ENCODE measurements at regions not wholly inside any gene's neighbourhood (a gene's known extent, or its start where the extent isn't known, plus 50 kb on each side); places are given as distances from the start of the nearest gene placed in this dataset.

GRCh38 chr11:32311346-32312065, 123.8 kb downstream of the WT1 start:
- no peak overlapping the region for H3K4me3 ChIP-seq (ENCODE audit: low read length)
- no peak for TF ChIP-seq ZNF274 (IDR thresholded peaks at IDR 0.05; ENCODE audit: low read depth, low read length)

- TF ChIP-seq ZNF274 (IDR thresholded peaks at IDR 0.05; ENCODE audit: low read depth, low read length): no peak
- no peak overlapping the region for H3K4me3 ChIP-seq (ENCODE audit: low read length)
Observed at GRCh38 chr11:32312206-32312817, 123.0 kb downstream of the WT1 start.

GRCh38 chr11:32312865-32313403, 122.4 kb downstream of the WT1 start:
- H3K4me3 ChIP-seq (ENCODE audit: low read length): no peak overlapping the region
- no peak for TF ChIP-seq ZNF274 (IDR thresholded peaks at IDR 0.05; ENCODE audit: low read depth, low read length)

GRCh38 chr11:32313477-32313876, 121.9 kb downstream of the WT1 start:
- no peak for TF ChIP-seq ZNF274 (IDR thresholded peaks at IDR 0.05; ENCODE audit: low read depth, low read length)
- H3K4me3 ChIP-seq (ENCODE audit: low read length): no peak overlapping the region

- no peak for TF ChIP-seq ZNF274 (IDR thresholded peaks at IDR 0.05; ENCODE audit: low read depth, low read length)
- H3K4me3 ChIP-seq (ENCODE audit: low read length): no peak overlapping the region
Observed at GRCh38 chr11:32315121-32315520, 120.2 kb downstream of the WT1 start.

GRCh38 chr11:32316232-32316631, 119.1 kb downstream of the WT1 start:
- TF ChIP-seq ZNF274 (IDR thresholded peaks at IDR 0.05; ENCODE audit: low read depth, low read length): no peak
- H3K4me3 ChIP-seq (ENCODE audit: low read length): no peak overlapping the region

GRCh38 chr11:32316858-32317642, 118.3 kb downstream of the WT1 start:
- H3K4me3 ChIP-seq (ENCODE audit: low read length): no peak overlapping the region

GRCh38 chr11:32317643-32318042, 117.7 kb downstream of the WT1 start:
- no peak overlapping the region for H3K4me3 ChIP-seq (ENCODE audit: low read length)
- no peak for TF ChIP-seq ZNF274 (IDR thresholded peaks at IDR 0.05; ENCODE audit: low read depth, low read length)

More at GRCh38 chr11:32316858-32317642, 118.3 kb downstream of the WT1 start:
- TF ChIP-seq ZNF274 (IDR thresholded peaks at IDR 0.05; ENCODE audit: low read depth, low read length): no peak

GRCh38 chr11:32318071-32319055, 117.0 kb downstream of the WT1 start:
- TF ChIP-seq ZNF274 (IDR thresholded peaks at IDR 0.05; ENCODE audit: low read depth, low read length): no peak
- no peak overlapping the region for H3K4me3 ChIP-seq (ENCODE audit: low read length)

- TF ChIP-seq ZNF274 (IDR thresholded peaks at IDR 0.05; ENCODE audit: low read depth, low read length): no peak
- H3K4me3 ChIP-seq (ENCODE audit: low read length): no peak overlapping the region
Observed at GRCh38 chr11:32323814-32324130, 111.6 kb downstream of the WT1 start.

- no peak overlapping the region for H3K4me3 ChIP-seq (ENCODE audit: low read length)
- TF ChIP-seq ZNF274 (IDR thresholded peaks at IDR 0.05; ENCODE audit: low read depth, low read length): no peak
Observed at GRCh38 chr11:32325187-32325586, 110.2 kb downstream of the WT1 start.

GRCh38 chr11:32325725-32326124, 109.6 kb downstream of the WT1 start:
- TF ChIP-seq ZNF274 (IDR thresholded peaks at IDR 0.05; ENCODE audit: low read depth, low read length): no peak
- no peak overlapping the region for H3K4me3 ChIP-seq (ENCODE audit: low read length)

- TF ChIP-seq ZNF274 (IDR thresholded peaks at IDR 0.05; ENCODE audit: low read depth, low read length): no peak
Observed at GRCh38 chr11:32326522-32326921, 108.8 kb downstream of the WT1 start.

GRCh38 chr11:32328392-32328791, 106.9 kb downstream of the WT1 start:
- no peak overlapping the region for H3K4me3 ChIP-seq (ENCODE audit: low read length)
- no peak for TF ChIP-seq ZNF274 (IDR thresholded peaks at IDR 0.05; ENCODE audit: low read depth, low read length)

More at GRCh38 chr11:32326522-32326921, 108.8 kb downstream of the WT1 start:
- H3K4me3 ChIP-seq (ENCODE audit: low read length): no peak overlapping the region

Data from GM08714 (cell line).